DND-41 (cell line): ENCODE measurements at regions not wholly inside any gene's neighbourhood (a gene's known extent, or its start where the extent isn't known, plus 50 kb on each side); places are given as distances from the start of the nearest gene placed in this dataset.

Experiments
- EZH2 ChIP-seq: IDR thresholded peaks from 3 replicates; pipeline ENCODE4 v1.6.1; 2012; ENCODE audit warnings: borderline replicate concordance, low read depth, mild to moderate bottlenecking, moderate library complexity, low read length, inconsistent platforms; ENCODE audit not compliant: severe bottlenecking
- TF ChIP-seq, protein P1 (sequence below): IDR thresholded peaks from 2 replicates; pipeline ENCODE4 v1.5.1; 2012; ENCODE audit warnings: borderline replicate concordance, low read length, moderate library complexity, mild to moderate bottlenecking; ENCODE audit not compliant: poor library complexity, severe bottlenecking; ENCODE audit errors: extremely low read depth

DNA sequence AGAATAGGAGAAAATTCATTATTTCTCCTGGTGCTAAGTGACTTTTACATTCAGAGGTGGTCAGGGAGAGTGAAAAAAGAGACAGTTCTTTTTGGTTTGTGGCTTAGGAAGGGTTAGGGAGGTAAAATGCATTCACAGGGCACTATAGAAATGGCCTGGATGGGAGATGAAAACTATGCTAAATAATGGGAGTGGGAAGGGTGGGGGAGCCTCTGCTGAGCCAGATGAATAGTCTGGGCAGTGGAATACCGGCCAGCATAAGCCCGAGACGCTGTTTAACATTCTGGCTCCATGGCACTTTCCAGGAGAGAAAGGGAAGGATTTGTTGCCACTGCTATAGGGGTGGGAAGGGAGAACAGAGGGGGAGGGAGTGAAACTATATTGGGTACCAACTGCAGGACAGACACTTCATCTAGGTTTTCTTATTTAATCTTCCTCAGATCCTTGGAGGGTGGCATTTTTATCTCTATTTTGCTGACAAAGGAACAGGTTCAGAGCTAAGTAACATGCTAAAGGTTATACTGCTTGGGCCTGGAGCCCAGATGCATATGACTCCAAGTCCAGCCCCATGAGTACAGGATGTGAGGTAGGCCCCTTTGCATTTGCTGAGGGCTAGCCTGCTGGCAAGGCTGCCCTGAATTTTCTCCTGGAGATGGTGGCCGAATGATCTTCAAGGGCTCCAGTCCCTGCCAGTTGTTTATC lies 372.4 kb downstream of the CCSER2 start:
- TF ChIP-seq, protein P1, sequence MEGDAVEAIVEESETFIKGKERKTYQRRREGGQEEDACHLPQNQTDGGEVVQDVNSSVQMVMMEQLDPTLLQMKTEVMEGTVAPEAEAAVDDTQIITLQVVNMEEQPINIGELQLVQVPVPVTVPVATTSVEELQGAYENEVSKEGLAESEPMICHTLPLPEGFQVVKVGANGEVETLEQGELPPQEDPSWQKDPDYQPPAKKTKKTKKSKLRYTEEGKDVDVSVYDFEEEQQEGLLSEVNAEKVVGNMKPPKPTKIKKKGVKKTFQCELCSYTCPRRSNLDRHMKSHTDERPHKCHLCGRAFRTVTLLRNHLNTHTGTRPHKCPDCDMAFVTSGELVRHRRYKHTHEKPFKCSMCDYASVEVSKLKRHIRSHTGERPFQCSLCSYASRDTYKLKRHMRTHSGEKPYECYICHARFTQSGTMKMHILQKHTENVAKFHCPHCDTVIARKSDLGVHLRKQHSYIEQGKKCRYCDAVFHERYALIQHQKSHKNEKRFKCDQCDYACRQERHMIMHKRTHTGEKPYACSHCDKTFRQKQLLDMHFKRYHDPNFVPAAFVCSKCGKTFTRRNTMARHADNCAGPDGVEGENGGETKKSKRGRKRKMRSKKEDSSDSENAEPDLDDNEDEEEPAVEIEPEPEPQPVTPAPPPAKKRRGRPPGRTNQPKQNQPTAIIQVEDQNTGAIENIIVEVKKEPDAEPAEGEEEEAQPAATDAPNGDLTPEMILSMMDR, result no peak
- TF ChIP-seq EZH2, result no peak
